GM18498 (cell line): ENCODE measurements at regions not wholly inside any gene's neighbourhood (a gene's known extent, or its start where the extent isn't known, plus 50 kb on each side); places are given as distances from the start of the nearest gene placed in this dataset.

ENCODE experiments used
- ATAC-seq: cut with Tn5 transposase; IDR thresholded peaks from one replicate; pipeline ENCODE4 v1.9.1; 2021; ENCODE audit warnings: mild to moderate bottlenecking, moderate library complexity; ENCODE audit not compliant: unreplicated experiment

GRCh38 chr13:22698467-22698866 lies 482.3 kb upstream of the SGCG start:
- ATAC-seq: no peak

DNA sequence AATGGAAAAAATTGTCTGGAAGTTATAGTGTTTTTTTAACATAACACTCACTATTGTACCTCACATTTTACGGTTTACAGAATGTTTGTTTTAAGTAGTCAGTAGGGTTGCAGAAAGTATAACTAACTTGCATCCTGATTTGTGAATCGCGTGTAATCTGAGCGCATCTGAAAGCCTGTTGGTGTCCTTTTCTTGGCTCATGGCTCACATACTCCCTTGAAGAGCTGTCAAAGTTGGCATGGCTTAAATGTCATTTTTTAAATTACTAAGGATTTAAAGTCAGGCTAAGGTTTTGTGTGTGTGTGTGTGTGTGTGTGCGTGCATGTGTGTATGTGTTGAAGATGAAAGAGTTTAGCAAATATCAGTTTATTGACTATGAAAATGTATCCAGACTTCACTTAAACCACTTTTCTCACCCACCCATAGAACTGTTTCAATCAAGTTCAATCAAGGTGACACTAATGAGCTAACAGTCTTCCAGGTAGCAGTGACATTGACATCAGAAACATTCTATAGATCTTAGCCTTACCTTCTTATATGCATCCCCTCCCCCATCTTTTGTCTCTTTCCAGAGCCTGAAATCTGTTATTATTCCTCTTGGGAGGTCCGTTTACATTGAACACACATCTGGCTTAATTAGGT lies 480.4 kb upstream of the SGCG start:
- no peak for ATAC-seq

- ATAC-seq: no peak
These were observed 477.1 kb upstream of the SGCG start for GRCh38 chr13:22703601-22704209.

DNA sequence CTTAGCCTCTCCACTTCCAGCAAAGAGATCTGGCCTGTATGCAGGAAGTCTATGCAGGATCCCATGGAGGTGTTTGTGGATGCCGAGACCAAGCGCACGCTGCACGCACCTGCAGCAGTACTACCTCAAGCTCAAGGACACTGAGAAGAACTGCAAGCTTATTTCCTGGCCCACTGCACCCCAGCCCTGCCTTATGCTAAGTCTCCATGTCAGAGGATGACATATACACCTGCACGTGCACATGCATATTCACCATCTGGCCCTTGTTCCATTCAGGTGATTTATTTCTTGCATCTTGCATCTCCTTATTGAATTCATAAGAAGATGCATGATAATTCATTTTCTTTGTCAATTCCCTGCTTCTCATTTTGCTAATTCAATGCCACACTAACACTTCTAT lies 472.8 kb upstream of the SGCG start:
- no peak for ATAC-seq

GRCh38 chr13:22717036-22717435 lies 463.7 kb upstream of the SGCG start:
- ATAC-seq: no peak

DNA sequence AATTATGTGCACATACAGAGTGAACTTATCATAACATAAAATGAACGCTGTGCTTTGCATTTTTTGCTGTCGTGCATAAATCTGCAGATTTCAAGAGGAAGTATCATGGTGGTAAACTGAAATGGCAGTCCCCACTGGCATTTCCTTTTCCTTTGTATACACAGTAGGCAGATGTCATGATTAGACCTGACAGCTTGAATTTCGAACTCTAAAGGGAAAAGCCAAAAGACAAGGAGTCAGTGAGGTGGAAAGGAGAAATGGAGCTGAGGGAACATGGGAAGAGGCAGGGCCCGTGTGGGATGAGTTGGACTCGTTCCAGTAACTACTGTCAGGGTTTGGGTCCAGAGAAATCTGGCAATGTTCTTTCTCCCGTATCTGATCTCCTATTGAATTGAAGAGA lies 454.1 kb upstream of the SGCG start:
- ATAC-seq: no peak

- no peak for ATAC-seq
These were observed 445.5 kb upstream of the SGCG start for GRCh38 chr13:22735011-22735995.

DNA sequence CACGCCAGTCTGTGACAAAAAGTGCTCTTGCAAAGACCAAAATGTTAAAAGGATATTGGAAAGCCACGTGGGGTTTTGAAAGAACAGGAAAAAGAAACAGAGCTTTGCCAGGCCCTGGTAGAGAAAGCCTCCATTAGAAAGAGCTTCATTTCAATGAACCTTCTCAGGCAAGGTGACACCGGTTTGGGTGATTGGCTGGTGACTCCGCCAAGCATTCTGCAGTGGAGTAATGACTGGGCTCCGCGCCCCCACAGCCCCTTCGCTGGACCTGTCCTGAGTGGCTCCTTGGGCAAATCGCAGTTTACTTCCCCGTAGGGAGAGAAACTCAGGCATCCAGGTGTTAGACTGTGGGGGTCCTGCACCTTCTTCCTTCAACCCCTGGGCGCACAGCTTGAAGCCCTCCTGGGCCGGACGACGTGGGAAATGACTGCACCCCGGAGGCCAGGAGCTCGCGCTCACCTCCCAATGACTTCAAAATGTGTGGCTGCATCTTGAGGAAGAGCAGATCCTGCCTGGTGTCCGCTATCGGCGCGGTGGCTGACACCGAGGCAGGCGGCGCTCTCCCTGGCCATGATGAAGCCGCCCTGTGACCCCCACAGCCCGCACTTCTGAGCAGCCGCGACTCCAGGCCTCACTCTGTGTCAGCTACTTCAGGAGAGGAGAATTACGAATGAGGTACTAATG lies 444.6 kb upstream of the SGCG start:
- no peak for ATAC-seq

DNA sequence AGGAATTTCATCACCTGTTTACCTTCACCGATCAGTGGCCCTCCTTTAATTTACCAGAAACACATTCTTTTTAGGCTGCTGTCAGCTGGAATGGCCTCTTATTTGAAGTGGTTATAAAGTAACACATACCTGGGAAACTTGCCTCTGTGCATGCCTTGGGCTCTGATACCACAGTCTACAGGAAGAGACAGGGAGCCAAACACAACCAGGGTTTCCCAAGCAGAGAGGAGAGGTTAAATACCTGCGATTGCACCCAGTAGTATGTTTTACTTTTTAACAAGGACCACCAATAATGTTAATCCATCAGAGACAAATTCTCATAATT lies 444.0 kb upstream of the SGCG start:
- ATAC-seq: no peak

- ATAC-seq: no peak
These were observed 442.4 kb upstream of the SGCG start for GRCh38 chr13:22738357-22738756.

DNA sequence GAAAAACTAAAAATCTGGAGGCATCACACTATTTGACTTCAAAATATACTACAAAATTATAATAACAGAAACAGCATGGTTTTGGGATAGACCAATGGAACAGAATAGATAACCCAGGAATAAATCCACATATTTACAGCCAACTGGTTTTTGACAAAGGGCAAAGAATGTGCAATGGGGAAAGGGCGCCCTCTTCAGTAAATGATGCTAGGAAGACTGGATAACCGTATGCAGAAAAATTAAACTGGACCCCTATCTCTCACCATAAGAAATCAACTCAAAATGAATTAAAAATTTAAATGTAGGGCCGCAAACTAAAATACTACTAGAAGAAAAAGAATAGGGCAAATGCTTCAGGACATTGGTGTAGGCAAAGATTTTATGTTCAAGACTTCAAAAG lies 440.5 kb upstream of the SGCG start:
- no peak for ATAC-seq

GRCh38 chr13:22744688-22745452 lies 435.9 kb upstream of the SGCG start:
- no peak for ATAC-seq

GRCh38 chr13:22748866-22749577 lies 431.8 kb upstream of the SGCG start:
- ATAC-seq: no peak

DNA sequence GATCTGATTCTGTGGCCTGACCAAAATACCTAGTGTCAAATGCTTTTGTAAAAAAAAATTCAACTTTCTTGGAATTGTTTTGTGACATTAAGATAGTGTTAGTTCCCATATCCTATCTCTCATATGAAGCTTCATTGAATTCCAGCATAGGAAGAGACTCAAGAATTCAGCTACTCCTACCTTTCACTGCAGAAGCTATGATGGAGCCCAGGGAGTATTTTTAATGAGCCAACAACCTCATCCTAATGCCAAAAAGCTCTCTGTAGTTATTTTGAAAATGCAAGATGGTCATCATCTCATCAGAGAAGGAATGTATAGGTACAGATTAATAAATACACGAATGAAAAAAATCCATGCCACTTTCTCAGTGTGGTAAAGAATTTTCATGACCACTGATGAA lies 431.2 kb upstream of the SGCG start:
- no peak for ATAC-seq

DNA sequence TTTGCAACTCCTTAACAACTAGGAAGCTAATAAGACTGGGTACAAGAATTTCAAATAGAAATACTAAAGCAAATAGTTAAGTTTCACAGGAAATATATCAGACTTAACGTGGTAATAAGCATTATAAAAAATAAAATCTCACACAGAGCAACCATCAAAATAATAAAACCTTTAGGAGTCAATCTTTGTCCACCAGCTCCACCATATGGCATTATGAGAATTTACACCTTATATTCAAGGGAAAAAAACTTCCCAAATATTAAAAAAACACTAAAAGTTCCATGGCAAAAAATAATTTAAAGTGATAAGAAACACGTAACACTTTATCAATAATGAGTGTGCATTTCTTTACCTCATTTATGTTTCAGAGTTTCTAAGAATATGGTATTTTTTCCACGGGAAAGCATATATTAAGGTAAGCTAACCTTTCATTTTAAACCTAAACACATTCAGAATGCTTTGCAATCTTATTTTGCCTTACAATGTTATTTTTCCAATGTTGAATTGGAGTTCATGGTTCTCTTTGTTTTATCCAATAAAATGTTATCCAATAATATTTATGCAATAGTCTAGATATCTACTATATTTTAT lies 423.2 kb upstream of the SGCG start:
- ATAC-seq: no peak

GRCh38 chr13:22758245-22758644 lies 422.5 kb upstream of the SGCG start:
- no peak for ATAC-seq

- no peak for ATAC-seq
These were observed 419.1 kb upstream of the SGCG start for GRCh38 chr13:22761709-22762108.

- no peak for ATAC-seq
These were observed 415.2 kb upstream of the SGCG start for GRCh38 chr13:22765547-22765946.

GRCh38 chr13:22770891-22771290 lies 409.9 kb upstream of the SGCG start:
- ATAC-seq: no peak

DNA sequence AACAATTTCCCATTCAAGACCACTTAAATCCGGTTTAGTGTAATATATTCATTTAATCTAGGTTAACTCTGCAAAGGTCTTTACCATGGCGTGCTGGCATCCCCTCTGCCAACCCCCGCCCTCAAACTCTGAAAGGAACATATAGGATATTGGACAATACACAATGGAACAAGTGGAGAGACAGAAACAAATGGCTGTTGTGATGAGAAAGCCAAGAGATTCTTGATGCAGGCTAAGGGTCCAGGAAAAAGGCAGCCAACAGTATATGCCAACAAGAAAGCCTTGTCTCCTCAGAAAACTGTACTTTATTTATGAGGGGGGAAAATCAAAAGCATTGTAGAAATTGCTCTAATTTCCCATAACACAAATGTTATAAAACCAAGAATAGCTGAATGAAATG lies 407.3 kb upstream of the SGCG start:
- no peak for ATAC-seq
